ENCODE measurements at regions not wholly inside any gene's neighbourhood (a gene's known extent, or its start where the extent isn't known, plus 50 kb on each side); places are given as distances from the start of the nearest gene placed in this dataset.

- no peak for DNase-seq (ENCODE audit: low spot score)
- H4K20me1 ChIP-seq (ENCODE audit: low read depth) = no peaks in the 10 kb centered on the region
- no peak overlapping the region for H3K9ac ChIP-seq
- no peak overlapping the region for H2AFZ ChIP-seq (replicated peaks)
- Mint-ChIP-seq H3K4me3 (no peak overlapping the region), H3K27me3 (ENCODE audit: insufficient read depth, low read depth) (peaks cover 4% of the 10 kb centered on the region), H3K4me1 (peaks cover 31% of the 10 kb centered on the region), H3K9me3 (peaks cover 10% of the 10 kb centered on the region), H3K36me3 (no peaks in the 10 kb centered on the region), H3K27ac (peak overlapping the region; percentile 81)
- H3K27ac ChIP-seq = no peak overlapping the region
- no peaks in the 10 kb centered on the region for H3K79me2 ChIP-seq (ENCODE audit: low read depth)
- no peaks in the 10 kb centered on the region for H3K36me3 ChIP-seq
- H3K4me2 ChIP-seq = no peak overlapping the region
- H3K27me3 ChIP-seq = no peaks in the 10 kb centered on the region
- no peak overlapping the region for H3K4me3 ChIP-seq
- TF ChIP-seq EZH2 (IDR thresholded peaks at IDR 0.05) (no peak), EZH2phosphoT487 (IDR thresholded peaks at IDR 0.05) (no peak)
- TF ChIP-seq, protein P1, sequence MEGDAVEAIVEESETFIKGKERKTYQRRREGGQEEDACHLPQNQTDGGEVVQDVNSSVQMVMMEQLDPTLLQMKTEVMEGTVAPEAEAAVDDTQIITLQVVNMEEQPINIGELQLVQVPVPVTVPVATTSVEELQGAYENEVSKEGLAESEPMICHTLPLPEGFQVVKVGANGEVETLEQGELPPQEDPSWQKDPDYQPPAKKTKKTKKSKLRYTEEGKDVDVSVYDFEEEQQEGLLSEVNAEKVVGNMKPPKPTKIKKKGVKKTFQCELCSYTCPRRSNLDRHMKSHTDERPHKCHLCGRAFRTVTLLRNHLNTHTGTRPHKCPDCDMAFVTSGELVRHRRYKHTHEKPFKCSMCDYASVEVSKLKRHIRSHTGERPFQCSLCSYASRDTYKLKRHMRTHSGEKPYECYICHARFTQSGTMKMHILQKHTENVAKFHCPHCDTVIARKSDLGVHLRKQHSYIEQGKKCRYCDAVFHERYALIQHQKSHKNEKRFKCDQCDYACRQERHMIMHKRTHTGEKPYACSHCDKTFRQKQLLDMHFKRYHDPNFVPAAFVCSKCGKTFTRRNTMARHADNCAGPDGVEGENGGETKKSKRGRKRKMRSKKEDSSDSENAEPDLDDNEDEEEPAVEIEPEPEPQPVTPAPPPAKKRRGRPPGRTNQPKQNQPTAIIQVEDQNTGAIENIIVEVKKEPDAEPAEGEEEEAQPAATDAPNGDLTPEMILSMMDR (IDR thresholded peaks at IDR 0.05) = no peak
- H3K4me1 ChIP-seq = peaks cover 4% of the 10 kb centered on the region
- H3F3A ChIP-seq (ENCODE audit: low read depth) = no peaks in the 10 kb centered on the region
- H3K9me3 ChIP-seq (ENCODE audit: low read depth) = no peaks in the 10 kb centered on the region
Observed at GRCh38 chr1:234866007-234866866, 256.3 kb upstream of the IRF2BP2 start.

GRCh38 chr1:234865171-234866006 is 255.4 kb upstream of the IRF2BP2 start:
- DNase-seq (ENCODE audit: low spot score) = no peak
- Histone ChIP-seq H3K79me2 (ENCODE audit: low read depth) (no peaks in the 10 kb centered on the region), H3K9ac (no peak overlapping the region), H3K9me3 (ENCODE audit: low read depth) (no peaks in the 10 kb centered on the region), H3K27ac (no peak overlapping the region), H3K4me1 (peaks cover 2% of the 10 kb centered on the region), H2AFZ (replicated peaks) (no peak overlapping the region), H3F3A (ENCODE audit: low read depth) (no peaks in the 10 kb centered on the region), H3K4me3 (no peak overlapping the region), H4K20me1 (ENCODE audit: low read depth) (no peaks in the 10 kb centered on the region), H3K4me2 (no peak overlapping the region), H3K27me3 (no peaks in the 10 kb centered on the region), H3K36me3 (no peaks in the 10 kb centered on the region)
- Mint-ChIP-seq H3K36me3 (no peaks in the 10 kb centered on the region), H3K27ac (peak overlapping the region; percentile 57), H3K4me3 (peak overlapping the region; percentile 55), H3K9me3 (peaks cover 15% of the 10 kb centered on the region), H3K4me1 (peaks cover 31% of the 10 kb centered on the region), H3K27me3 (ENCODE audit: insufficient read depth, low read depth) (peaks cover 4% of the 10 kb centered on the region)
- TF ChIP-seq, protein P1 (IDR thresholded peaks at IDR 0.05) = no peak
- TF ChIP-seq EZH2 (IDR thresholded peaks at IDR 0.05) = no peak
- no peak for TF ChIP-seq EZH2phosphoT487 (IDR thresholded peaks at IDR 0.05)

GRCh38 chr1:234864116-234864515 is 254.1 kb upstream of the IRF2BP2 start:
- Mint-ChIP-seq H3K27me3 (ENCODE audit: insufficient read depth, low read depth) (peaks cover 6% of the 10 kb centered on the region), H3K27ac (no peak overlapping the region), H3K4me3 (no peak overlapping the region), H3K4me1 (peaks cover 22% of the 10 kb centered on the region), H3K36me3 (no peaks in the 10 kb centered on the region), H3K9me3 (peaks cover 20% of the 10 kb centered on the region)
- no peaks in the 10 kb centered on the region for H3K27me3 ChIP-seq
- no peak overlapping the region for H3K9ac ChIP-seq
- H4K20me1 ChIP-seq (ENCODE audit: low read depth) = no peaks in the 10 kb centered on the region
- H3F3A ChIP-seq (ENCODE audit: low read depth) = no peaks in the 10 kb centered on the region
- no peak overlapping the region for H3K27ac ChIP-seq
- TF ChIP-seq, protein P1 (IDR thresholded peaks at IDR 0.05) = no peak
- TF ChIP-seq EZH2phosphoT487 (IDR thresholded peaks at IDR 0.05) = no peak
- TF ChIP-seq EZH2 (IDR thresholded peaks at IDR 0.05) = no peak
- no peak overlapping the region for H2AFZ ChIP-seq (replicated peaks)
- no peak overlapping the region for H3K4me3 ChIP-seq
- no peak overlapping the region for H3K4me2 ChIP-seq
- H3K36me3 ChIP-seq = no peaks in the 10 kb centered on the region
- no peaks in the 10 kb centered on the region for H3K79me2 ChIP-seq (ENCODE audit: low read depth)
- no peak for DNase-seq (ENCODE audit: low spot score)
- no peaks in the 10 kb centered on the region for H3K9me3 ChIP-seq (ENCODE audit: low read depth)
- H3K4me1 ChIP-seq = peaks cover 2% of the 10 kb centered on the region

Data from neural progenitor cell (in vitro differentiated cells).